ENCODE measurements at regions not wholly inside any gene's neighbourhood (a gene's known extent, or its start where the extent isn't known, plus 50 kb on each side); places are given as distances from the start of the nearest gene placed in this dataset.

DNA sequence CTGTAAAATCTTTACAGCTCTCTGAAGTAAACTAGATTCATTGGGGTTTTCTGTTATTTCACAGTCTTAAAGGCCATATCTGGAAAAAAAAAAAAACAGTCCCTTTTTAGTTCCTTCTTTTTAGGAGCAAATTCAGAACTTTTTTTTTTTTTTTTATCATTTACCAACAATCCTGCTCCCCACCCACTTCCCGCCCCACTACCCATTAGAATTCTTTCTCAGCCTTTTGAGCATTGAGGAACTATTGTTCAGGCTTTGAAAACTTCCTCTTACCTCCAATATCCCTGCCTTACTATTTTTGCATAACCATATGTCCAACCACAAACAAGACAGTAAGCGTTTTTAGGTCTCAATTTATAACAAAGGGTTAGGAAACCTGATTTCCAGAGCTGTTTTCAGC, 330.1 kb downstream of the PLPP3 start:
- Histone ChIP-seq H3K4me2 (ENCODE audit: low read depth, low read length) (no peak overlapping the region), H4K20me1 (ENCODE audit: insufficient read depth, low read length) (no peaks in the 10 kb centered on the region), H3K36me3 (replicated peaks in 1 of 2; ENCODE audit: control insufficient read depth in 1 of 2, insufficient read depth in 2 of 2, low read length in 2 of 2) (no peaks in the 10 kb centered on the region), H3K4me3 (replicated peaks in 1 of 3; ENCODE audit: insufficient read depth in 1 of 3, low read depth in 2 of 3, low read length in 3 of 3) (no peak overlapping the region), H3K27me3 (ENCODE audit: control insufficient read depth in 1 of 2, insufficient read depth in 2 of 2, low read length in 2 of 2) (no peaks in the 10 kb centered on the region), H3K27ac (ENCODE audit: extremely low read length, insufficient read depth, low read length) (no peak overlapping the region), H3K79me2 (ENCODE audit: insufficient read depth, low read length) (no peaks in the 10 kb centered on the region), H2AFZ (ENCODE audit: low read length) (no peak overlapping the region), H3K9me3 (ENCODE audit: low read length) (no peaks in the 10 kb centered on the region), H3K4me1 (ENCODE audit: insufficient read depth, low read length) (no peaks in the 10 kb centered on the region), H3K9ac (ENCODE audit: insufficient read depth, low read depth, low read length) (no peak overlapping the region)
- CTCF ChIA-PET (ENCODE audit: low intra/inter-chr PET ratio, low total read pairs), result no interaction called here
- BruUV-seq (replicated peaks), result no TSS peak
- WGBS (ENCODE audit: low lambda C conversion rate), result 54% methylated on average over 2 of the region's 2 CpGs
- POLR2A ChIA-PET, result no interaction called here
- in situ Hi-C loops (cut with HindIII; ENCODE audit: extremely low pct_ligation_motif_present, low pct_unique_long_range_greater_than_20kb) (no loop called here), intact Hi-C loops (cut with micrococcal nuclease; ENCODE audit: unreplicated experiment) (no loop called here)
- no peak for ATAC-seq
- DNase-seq (ENCODE audit: low spot score), result no peak
- TF ChIP-seq, protein P1, sequence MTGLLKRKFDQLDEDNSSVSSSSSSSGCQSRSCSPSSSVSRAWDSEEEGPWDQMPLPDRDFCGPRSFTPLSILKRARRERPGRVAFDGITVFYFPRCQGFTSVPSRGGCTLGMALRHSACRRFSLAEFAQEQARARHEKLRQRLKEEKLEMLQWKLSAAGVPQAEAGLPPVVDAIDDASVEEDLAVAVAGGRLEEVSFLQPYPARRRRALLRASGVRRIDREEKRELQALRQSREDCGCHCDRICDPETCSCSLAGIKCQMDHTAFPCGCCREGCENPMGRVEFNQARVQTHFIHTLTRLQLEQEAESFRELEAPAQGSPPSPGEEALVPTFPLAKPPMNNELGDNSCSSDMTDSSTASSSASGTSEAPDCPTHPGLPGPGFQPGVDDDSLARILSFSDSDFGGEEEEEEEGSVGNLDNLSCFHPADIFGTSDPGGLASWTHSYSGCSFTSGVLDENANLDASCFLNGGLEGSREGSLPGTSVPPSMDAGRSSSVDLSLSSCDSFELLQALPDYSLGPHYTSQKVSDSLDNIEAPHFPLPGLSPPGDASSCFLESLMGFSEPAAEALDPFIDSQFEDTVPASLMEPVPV (CRISPR knock-in tag; IDR thresholded peaks at IDR 0.05), result no peak
- TF ChIP-seq FOSL1 (CRISPR knock-in tag; IDR thresholded peaks at IDR 0.05; ENCODE audit: borderline replicate concordance), result no peak
- no peak for TF ChIP-seq ZNF552 (CRISPR knock-in tag; IDR thresholded peaks at IDR 0.05; ENCODE audit: borderline replicate concordance)
- FAIRE-seq, result no peak

DNA sequence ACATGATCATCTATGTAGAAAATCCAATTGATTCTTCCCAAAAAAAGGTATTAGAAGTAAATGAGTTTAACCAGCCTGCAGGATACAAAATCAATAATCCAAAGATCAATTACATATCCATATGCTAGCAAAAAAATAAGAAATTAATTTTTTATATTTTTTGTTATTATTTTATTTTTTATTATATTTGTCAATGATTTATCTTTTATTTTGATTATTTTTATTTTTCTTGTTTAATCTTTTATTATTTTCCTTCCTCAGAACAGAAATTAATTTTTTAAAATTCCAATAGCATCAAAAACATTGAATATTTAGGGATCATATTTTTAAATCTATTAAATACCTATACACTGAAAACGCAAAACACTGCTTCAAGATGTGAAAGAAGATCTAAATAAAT, 331.2 kb downstream of the PLPP3 start:
- H3K27ac ChIP-seq (ENCODE audit: extremely low read length, insufficient read depth, low read length), result no peak overlapping the region
- FAIRE-seq (no peak), ATAC-seq (no peak), DNase-seq (ENCODE audit: low spot score) (no peak)
- H3K36me3 ChIP-seq (replicated peaks in 1 of 2; ENCODE audit: control insufficient read depth in 1 of 2, insufficient read depth in 2 of 2, low read length in 2 of 2), result no peaks in the 10 kb centered on the region
- H3K4me3 ChIP-seq (replicated peaks in 1 of 3; ENCODE audit: insufficient read depth in 1 of 3, low read depth in 2 of 3, low read length in 3 of 3), result no peak overlapping the region
- H3K4me1 ChIP-seq (ENCODE audit: insufficient read depth, low read length), result no peaks in the 10 kb centered on the region
- no peaks in the 10 kb centered on the region for H3K9me3 ChIP-seq (ENCODE audit: low read length)
- no peaks in the 10 kb centered on the region for H3K79me2 ChIP-seq (ENCODE audit: insufficient read depth, low read length)
- ChIA-PET CTCF (ENCODE audit: low intra/inter-chr PET ratio, low total read pairs) (no interaction called here), POLR2A (no interaction called here)
- no peak overlapping the region for H3K9ac ChIP-seq (ENCODE audit: insufficient read depth, low read depth, low read length)
- intact Hi-C loops (cut with micrococcal nuclease; ENCODE audit: unreplicated experiment), result no loop called here
- H3K4me2 ChIP-seq (ENCODE audit: low read depth, low read length), result no peak overlapping the region
- H2AFZ ChIP-seq (ENCODE audit: low read length), result no peak overlapping the region
- in situ Hi-C loops (cut with HindIII; ENCODE audit: extremely low pct_ligation_motif_present, low pct_unique_long_range_greater_than_20kb), result no loop called here
- H3K27me3 ChIP-seq (ENCODE audit: control insufficient read depth in 1 of 2, insufficient read depth in 2 of 2, low read length in 2 of 2), result no peaks in the 10 kb centered on the region
- BruUV-seq (replicated peaks), result no TSS peak
- WGBS (ENCODE audit: low lambda C conversion rate), result 84% methylated on average over 1 of the region's 1 CpG
- H4K20me1 ChIP-seq (ENCODE audit: insufficient read depth, low read length), result no peaks in the 10 kb centered on the region
- TF ChIP-seq ATF1 (CRISPR knock-in tag; IDR thresholded peaks at IDR 0.05) (no peak), RXRB (CRISPR knock-in tag; IDR thresholded peaks at IDR 0.05; ENCODE audit: borderline replicate concordance) (no peak), NFRKB (IDR thresholded peaks at IDR 0.05) (no peak), HNF4G (IDR thresholded peaks at IDR 0.05; ENCODE audit: borderline replicate concordance, low read depth, low read length) (no peak), HNF4G (CRISPR knock-in tag; IDR thresholded peaks at IDR 0.05; ENCODE audit: borderline replicate concordance, low read depth) (no peak), MIER2 (CRISPR knock-in tag; IDR thresholded peaks at IDR 0.05) (no peak)
- TF ChIP-seq, protein P2, sequence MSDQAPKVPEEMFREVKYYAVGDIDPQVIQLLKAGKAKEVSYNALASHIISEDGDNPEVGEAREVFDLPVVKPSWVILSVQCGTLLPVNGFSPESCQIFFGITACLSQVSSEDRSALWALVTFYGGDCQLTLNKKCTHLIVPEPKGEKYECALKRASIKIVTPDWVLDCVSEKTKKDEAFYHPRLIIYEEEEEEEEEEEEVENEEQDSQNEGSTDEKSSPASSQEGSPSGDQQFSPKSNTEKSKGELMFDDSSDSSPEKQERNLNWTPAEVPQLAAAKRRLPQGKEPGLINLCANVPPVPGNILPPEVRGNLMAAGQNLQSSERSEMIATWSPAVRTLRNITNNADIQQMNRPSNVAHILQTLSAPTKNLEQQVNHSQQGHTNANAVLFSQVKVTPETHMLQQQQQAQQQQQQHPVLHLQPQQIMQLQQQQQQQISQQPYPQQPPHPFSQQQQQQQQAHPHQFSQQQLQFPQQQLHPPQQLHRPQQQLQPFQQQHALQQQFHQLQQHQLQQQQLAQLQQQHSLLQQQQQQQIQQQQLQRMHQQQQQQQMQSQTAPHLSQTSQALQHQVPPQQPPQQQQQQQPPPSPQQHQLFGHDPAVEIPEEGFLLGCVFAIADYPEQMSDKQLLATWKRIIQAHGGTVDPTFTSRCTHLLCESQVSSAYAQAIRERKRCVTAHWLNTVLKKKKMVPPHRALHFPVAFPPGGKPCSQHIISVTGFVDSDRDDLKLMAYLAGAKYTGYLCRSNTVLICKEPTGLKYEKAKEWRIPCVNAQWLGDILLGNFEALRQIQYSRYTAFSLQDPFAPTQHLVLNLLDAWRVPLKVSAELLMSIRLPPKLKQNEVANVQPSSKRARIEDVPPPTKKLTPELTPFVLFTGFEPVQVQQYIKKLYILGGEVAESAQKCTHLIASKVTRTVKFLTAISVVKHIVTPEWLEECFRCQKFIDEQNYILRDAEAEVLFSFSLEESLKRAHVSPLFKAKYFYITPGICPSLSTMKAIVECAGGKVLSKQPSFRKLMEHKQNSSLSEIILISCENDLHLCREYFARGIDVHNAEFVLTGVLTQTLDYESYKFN (CRISPR knock-in tag; conservative IDR thresholded peaks at IDR 0.05), result no peak
